ENCODE measurements at regions not wholly inside any gene's neighbourhood (a gene's known extent, or its start where the extent isn't known, plus 50 kb on each side); places are given as distances from the start of the nearest gene placed in this dataset.

DNA sequence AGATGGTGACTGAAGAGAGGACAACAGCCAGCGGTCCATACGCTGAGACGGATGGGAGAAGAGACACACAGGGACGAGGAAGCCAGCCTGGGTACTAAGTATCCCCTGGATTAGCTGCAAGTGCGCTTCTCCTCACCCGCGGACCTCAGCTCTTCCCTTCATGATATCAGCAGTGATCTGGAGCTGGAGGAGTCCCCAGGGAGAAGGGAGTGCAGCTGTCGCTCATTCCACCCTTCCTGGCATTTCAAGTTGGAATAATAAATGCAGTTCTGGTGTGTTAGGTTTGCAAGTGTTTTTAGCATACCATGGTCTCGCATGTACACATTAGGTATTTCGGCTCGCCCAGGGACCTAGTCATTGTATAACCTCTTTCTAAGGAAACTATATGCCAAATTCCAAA, 88.5 kb upstream of the C1QTNF9B start:
- Histone ChIP-seq H3K9ac (ENCODE audit: insufficient read depth, low read length, poor library complexity, severe bottlenecking) (no peak overlapping the region), H2AFZ (ENCODE audit: insufficient read depth, low read depth, low read length, poor library complexity, severe bottlenecking) (no peak overlapping the region), H3K4me1 (ENCODE audit: control insufficient read depth in 1 of 2, insufficient read depth in 2 of 2, low read length in 2 of 2) (no peaks in the 10 kb centered on the region), H3K4me3 (replicated peaks in 1 of 3; ENCODE audit: low read depth in 2 of 3, low read length in 3 of 3) (no peak overlapping the region), H3K79me2 (ENCODE audit: insufficient read depth, low read length) (no peaks in the 10 kb centered on the region), H3K9me3 (replicated peaks in 1 of 2; ENCODE audit: control insufficient read depth in 1 of 2, insufficient read depth in 1 of 2, low read length in 2 of 2) (no peaks in the 10 kb centered on the region), H3K27me3 (ENCODE audit: control insufficient read depth in 2 of 2, insufficient read depth in 2 of 2, low read length in 2 of 2) (peaks cover 2 to 7% of the 10 kb centered on the region in 2 donors), H3K4me2 (replicated peaks; ENCODE audit: extremely low read depth, low read length, poor library complexity, severe bottlenecking) (no peak overlapping the region), H3K27ac (ENCODE audit: low read depth in 1 of 2, low read length in 2 of 2) (no peak overlapping the region), H3K36me3 (replicated peaks in 1 of 2; ENCODE audit: control insufficient read depth in 1 of 2, insufficient read depth in 2 of 2, low read length in 2 of 2) (no peaks in the 10 kb centered on the region), H4K20me1 (ENCODE audit: insufficient read depth, low read length) (no peaks in the 10 kb centered on the region)
- Mint-ChIP-seq H3K4me3 (no peak overlapping the region), H3K9me3 (no peaks in the 10 kb centered on the region), H3K36me3 (no peaks in the 10 kb centered on the region), H3K27ac (no peak overlapping the region), H3K27me3 (ENCODE audit: low read depth in 3 of 3) (peaks cover 5 to 14% (median 8%) of the 10 kb centered on the region in 3 donors), H3K4me1 (no peaks in the 10 kb centered on the region)
- TF ChIP-seq, protein P1, sequence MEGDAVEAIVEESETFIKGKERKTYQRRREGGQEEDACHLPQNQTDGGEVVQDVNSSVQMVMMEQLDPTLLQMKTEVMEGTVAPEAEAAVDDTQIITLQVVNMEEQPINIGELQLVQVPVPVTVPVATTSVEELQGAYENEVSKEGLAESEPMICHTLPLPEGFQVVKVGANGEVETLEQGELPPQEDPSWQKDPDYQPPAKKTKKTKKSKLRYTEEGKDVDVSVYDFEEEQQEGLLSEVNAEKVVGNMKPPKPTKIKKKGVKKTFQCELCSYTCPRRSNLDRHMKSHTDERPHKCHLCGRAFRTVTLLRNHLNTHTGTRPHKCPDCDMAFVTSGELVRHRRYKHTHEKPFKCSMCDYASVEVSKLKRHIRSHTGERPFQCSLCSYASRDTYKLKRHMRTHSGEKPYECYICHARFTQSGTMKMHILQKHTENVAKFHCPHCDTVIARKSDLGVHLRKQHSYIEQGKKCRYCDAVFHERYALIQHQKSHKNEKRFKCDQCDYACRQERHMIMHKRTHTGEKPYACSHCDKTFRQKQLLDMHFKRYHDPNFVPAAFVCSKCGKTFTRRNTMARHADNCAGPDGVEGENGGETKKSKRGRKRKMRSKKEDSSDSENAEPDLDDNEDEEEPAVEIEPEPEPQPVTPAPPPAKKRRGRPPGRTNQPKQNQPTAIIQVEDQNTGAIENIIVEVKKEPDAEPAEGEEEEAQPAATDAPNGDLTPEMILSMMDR (IDR thresholded peaks at IDR 0.05) = no peak
- no peak for DNase-seq
- intact Hi-C loops (cut with micrococcal nuclease) = no loop called here
- WGBS (ENCODE audit: insufficient coverage) = 96% methylated on average over 5 of the region's 11 CpGs

DNA sequence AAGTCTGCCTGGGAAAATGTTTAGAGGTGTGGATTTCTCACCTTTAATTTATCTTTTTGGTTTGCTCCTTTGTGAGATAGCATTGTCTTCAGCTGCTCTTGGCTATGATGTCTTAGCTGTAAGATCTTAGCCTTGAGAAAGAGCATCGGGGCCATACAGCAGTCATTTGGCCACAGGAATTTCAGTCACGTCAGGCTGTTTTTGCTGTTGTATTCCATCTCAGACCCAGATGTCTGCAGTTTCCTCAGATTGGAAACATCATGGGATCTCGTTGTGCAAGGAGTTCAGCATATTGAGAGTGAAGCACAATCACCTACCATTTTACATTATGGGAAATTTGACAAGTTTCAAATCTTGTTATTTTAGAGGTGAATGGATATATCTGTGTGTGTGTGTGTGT, 89.3 kb upstream of the C1QTNF9B start:
- no peaks in the 10 kb centered on the region for H3K36me3 Mint-ChIP-seq
- H2AFZ ChIP-seq (ENCODE audit: insufficient read depth, low read depth, low read length, poor library complexity, severe bottlenecking) = no peak overlapping the region
- H3K9me3 ChIP-seq (replicated peaks in 1 of 2; ENCODE audit: control insufficient read depth in 1 of 2, insufficient read depth in 1 of 2, low read length in 2 of 2) = no peaks in the 10 kb centered on the region
- 95% methylated on average over 2 of the region's 3 CpGs for WGBS (ENCODE audit: insufficient coverage)
- H3K27me3 ChIP-seq (ENCODE audit: control insufficient read depth in 2 of 2, insufficient read depth in 2 of 2, low read length in 2 of 2) = peaks cover 0 to under 1% of the 10 kb centered on the region in 2 donors
- H3K36me3 ChIP-seq (replicated peaks in 1 of 2; ENCODE audit: control insufficient read depth in 1 of 2, insufficient read depth in 2 of 2, low read length in 2 of 2) = no peaks in the 10 kb centered on the region
- no peaks in the 10 kb centered on the region for H3K4me1 ChIP-seq (ENCODE audit: control insufficient read depth in 1 of 2, insufficient read depth in 2 of 2, low read length in 2 of 2)
- no peaks in the 10 kb centered on the region for H3K79me2 ChIP-seq (ENCODE audit: insufficient read depth, low read length)
- no peaks in the 10 kb centered on the region for H4K20me1 ChIP-seq (ENCODE audit: insufficient read depth, low read length)
- H3K27ac ChIP-seq (ENCODE audit: low read depth in 1 of 2, low read length in 2 of 2) = no peak overlapping the region
- DNase-seq = no peak
- no peaks in the 10 kb centered on the region for H3K9me3 Mint-ChIP-seq
- H3K4me1 Mint-ChIP-seq = no peaks in the 10 kb centered on the region
- intact Hi-C loops (cut with micrococcal nuclease) = no loop called here
- TF ChIP-seq, protein P1 (IDR thresholded peaks at IDR 0.05) = no peak
- no peak overlapping the region for H3K27ac Mint-ChIP-seq
- no peak overlapping the region for H3K4me3 Mint-ChIP-seq
- no peak overlapping the region for H3K9ac ChIP-seq (ENCODE audit: insufficient read depth, low read length, poor library complexity, severe bottlenecking)
- peaks cover 3 to 7% (median 5%) of the 10 kb centered on the region in 3 donors for H3K27me3 Mint-ChIP-seq (ENCODE audit: low read depth in 3 of 3)
- H3K4me2 ChIP-seq (replicated peaks; ENCODE audit: extremely low read depth, low read length, poor library complexity, severe bottlenecking) = no peak overlapping the region
- H3K4me3 ChIP-seq (replicated peaks in 1 of 3; ENCODE audit: low read depth in 2 of 3, low read length in 3 of 3) = no peak overlapping the region
